ENCODE measurements at regions not wholly inside any gene's neighbourhood (a gene's known extent, or its start where the extent isn't known, plus 50 kb on each side); places are given as distances from the start of the nearest gene placed in this dataset.

- no peak for DNase-seq
These were observed 72.8 kb upstream of the POU3F3 start for GRCh38 chr2:104781151-104781550.

DNA sequence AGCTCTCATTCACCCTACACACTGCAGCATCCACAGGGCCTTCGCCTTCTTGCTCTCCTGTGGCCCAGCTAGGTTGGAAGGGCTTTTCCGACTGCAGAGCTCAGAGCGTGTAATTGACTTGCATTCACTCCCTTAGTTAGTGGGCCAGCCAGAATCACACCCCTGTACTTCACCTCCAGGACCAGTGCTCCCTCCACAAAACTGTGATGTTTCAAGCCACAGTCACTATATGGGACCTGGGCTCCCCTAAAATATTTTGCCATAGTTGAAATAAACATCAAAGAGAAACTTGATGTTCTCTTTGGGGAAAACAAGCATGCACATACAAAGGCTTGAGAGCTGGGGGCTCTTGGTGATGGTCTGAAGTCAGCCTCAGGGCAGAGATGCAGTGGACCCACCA is 69.7 kb upstream of the POU3F3 start:
- no peak for DNase-seq

DNA sequence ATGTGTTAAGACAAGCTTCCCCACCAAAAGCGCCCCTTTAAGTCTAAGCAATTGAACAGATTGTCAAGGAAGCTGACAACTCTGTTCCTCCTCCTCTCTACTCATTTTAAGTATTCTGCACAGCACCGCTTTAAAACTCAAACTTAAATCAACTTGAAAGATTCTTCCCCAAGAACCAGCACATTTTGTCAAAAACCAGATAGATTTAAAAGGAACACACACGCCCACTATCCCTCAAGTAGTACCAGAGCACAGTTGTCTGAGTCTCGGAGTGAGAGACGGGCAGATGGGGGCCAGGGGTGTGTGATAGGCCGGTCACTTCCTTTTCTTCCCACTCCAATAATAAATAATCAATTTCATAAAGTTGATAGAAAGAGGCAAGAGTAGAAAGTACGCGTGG is 67.7 kb upstream of the POU3F3 start:
- DNase-seq = no peak

GRCh38 chr2:104786821-104787220 is 67.1 kb upstream of the POU3F3 start:
- no peak for DNase-seq

- DNase-seq = no peak
These were observed 66.4 kb upstream of the POU3F3 start for GRCh38 chr2:104787298-104788065.

- DNase-seq = peak in 9 of 14 donors; percentile 7 to 62 (median 29)
These were observed 65.0 kb upstream of the POU3F3 start for GRCh38 chr2:104788742-104789455.

DNA sequence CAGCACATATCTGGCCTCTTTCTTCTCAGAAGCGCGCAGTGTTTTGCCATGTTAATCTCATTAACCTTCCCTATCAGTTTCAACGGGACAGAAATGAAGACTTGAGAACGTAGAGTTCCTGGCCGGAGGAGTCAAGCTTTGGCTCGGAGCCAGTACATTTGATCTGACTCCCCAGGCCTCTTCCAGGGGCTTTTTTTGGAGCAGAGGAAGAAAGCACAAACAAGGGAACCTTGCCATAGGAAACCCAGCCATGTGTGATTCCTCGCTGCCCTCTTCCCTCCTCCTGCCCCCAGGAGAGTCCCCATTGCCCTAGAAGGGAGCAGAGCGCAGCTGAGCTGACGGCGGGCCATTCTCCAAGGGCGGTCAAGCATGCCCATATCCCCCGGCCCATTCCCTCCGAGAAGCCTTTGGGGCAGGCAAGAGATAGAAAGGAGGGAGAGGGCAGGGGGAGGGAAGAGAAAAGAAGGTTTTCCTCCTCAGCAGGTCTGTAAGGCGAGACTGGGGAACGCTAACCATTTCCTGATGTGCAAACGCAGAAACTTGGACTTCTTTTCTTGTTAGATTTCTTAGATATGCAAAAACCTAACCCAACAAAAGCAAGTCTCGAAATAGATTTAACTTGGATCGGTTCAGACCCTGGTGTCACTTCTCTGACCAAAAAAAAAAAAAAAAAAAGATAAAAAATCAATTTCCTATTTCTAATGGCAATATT is 63.7 kb upstream of the POU3F3 start:
- peak in 8 of 14 donors; percentile 8 to 51 (median 37) for DNase-seq

DNA sequence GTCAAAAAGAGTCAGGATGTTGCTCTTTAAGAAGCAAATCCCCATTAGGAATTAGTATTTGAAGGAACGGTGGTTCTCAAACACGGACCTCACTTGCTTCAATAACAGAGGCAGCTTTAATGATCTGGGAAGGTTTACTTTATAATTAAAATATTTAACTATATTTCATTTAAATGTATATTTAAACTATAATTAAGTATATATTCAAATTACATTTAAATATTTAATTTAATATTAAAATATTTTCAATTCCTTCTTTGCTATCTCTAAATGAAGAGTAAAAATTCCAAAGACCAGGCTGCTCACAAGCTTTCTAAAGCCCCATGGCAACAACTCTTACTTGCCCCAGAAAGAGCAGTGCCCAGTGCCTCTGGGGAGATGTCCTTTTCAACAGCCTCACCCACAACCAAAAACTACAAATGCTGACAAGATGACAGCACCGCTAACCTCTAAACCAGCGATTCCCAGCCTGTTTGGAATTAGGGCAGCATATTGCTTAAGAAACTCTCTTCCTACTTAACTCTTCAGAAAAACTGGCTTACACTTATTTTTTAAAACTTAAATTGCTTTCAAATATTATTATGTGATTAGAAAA is 62.9 kb upstream of the POU3F3 start:
- DNase-seq = no peak

DNA sequence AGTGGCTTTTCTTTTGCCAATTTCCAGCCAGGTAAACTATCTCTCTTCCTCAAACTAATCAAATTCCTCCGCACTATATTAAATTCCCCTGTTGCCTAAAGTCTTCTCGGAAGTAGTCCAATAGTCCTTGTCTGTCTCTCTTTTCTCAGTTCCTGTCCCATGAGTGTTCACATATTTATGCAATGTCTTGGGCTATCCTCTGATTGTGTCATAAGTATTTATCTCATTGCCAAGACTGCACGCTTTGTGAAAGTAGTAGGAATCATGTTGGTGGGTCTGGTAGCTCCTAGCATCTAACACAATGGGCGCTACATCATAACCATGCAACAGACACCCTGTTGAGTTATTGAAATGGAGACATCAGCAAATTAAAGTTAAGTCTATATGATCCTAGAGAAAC is 59.9 kb upstream of the POU3F3 start:
- DNase-seq = no peak

- no peak for DNase-seq
These were observed 59.5 kb upstream of the POU3F3 start for GRCh38 chr2:104794441-104794840.

Data from C1 segment of cervical spinal cord (tissue), 14 donors.